GM10248 (cell line): ENCODE measurements at regions not wholly inside any gene's neighbourhood (a gene's known extent, or its start where the extent isn't known, plus 50 kb on each side); places are given as distances from the start of the nearest gene placed in this dataset.
"Not testable (repeated sequence)": the region's sequence is repeated elsewhere in the genome, so short reads cannot be mapped to it uniquely, and the experiment has no call there.

Experiments
- CTCF ChIA-PET: fragments of 300-600 bp; sonication (Branson Sonifier 250); formaldehyde crosslinking; extraction: SDS; loops from one replicate; lab custom pipeline; 2021; ENCODE audit warnings: antibody characterized with exemption; lab: Yijun Ruan, JAX
- POLR2A ChIA-PET: fragments of 350-650 bp; sonication (Branson Sonifier 250); formaldehyde crosslinking; extraction: SDS; loops from one replicate; lab custom pipeline; 2020; ENCODE audit warnings: antibody characterized with exemption; lab: Yijun Ruan, JAX
- DNase-seq: peaks from one replicate; pipeline ENCODE4 v3.0.0; 2012; ENCODE audit errors: extremely low spot score
- CTCF ChIP-seq: IDR thresholded peaks from 2 replicates; pipeline ENCODE4 v1.5.1; 2012; ENCODE audit warnings: mild to moderate bottlenecking, low read depth; ENCODE audit errors: extremely low read depth, missing control alignments, control extremely low read depth

- TF ChIP-seq CTCF = no peak
- CTCF ChIA-PET = interaction anchor here (5.8 kb wide), 1 partner anchor 10 kb away, joined by 93 read pairs; no protein-coding TSS in a partner anchor
- POLR2A ChIA-PET = no interaction called here
- no peak for DNase-seq
These were observed 266.0 kb upstream of the BTG1 start for GRCh38 chr12:92411687-92412086.

- CTCF ChIA-PET = interaction anchor here (0.6 to 5.8 kb wide), 38 partner anchors 9 to 1027 kb away, joined by 3 to 93 read pairs (median 4); partner anchors contain the start of gene BTG1
- POLR2A ChIA-PET = interaction anchor here (0.8 to 2.9 kb wide), 2 partner anchors 262 to 275 kb away, joined by 3 to 22 read pairs; partner anchors contain the start of gene BTG1
- peak; percentile 38 for DNase-seq
- peak; percentile 53 for TF ChIP-seq CTCF
These were observed 262.6 kb upstream of the BTG1 start for GRCh38 chr12:92408072-92408900.

- POLR2A ChIA-PET = interaction anchor here (0.6 to 2.9 kb wide), 2 partner anchors 260 to 331 kb away, joined by 5 to 22 read pairs; partner anchors contain the start of gene BTG1
- CTCF ChIA-PET = interaction anchor here (1.2 to 5.8 kb wide), 5 partner anchors 15 to 157 kb away, joined by 3 to 93 read pairs (median 4); no protein-coding TSS in a partner anchor
- not testable (repeated sequence) for DNase-seq
These were observed 260.9 kb upstream of the BTG1 start for GRCh38 chr12:92406404-92407070.

- CTCF ChIA-PET = interaction anchor here (0.8 to 5.8 kb wide), 4 partner anchors 9 to 1024 kb away, joined by 3 to 93 read pairs (median 4); no protein-coding TSS in a partner anchor
- POLR2A ChIA-PET, DNase-seq: not testable (repeated sequence)
These were observed 260.2 kb upstream of the BTG1 start for GRCh38 chr12:92405801-92406251.

GRCh38 chr12:92404921-92405320, 259.3 kb upstream of the BTG1 start:
- CTCF ChIA-PET = interaction anchor here (1.0 to 1.6 kb wide), 6 partner anchors 9 to 1023 kb away, joined by 3 to 4 read pairs (median 3); no protein-coding TSS in a partner anchor
- TF ChIP-seq CTCF = no peak

GRCh38 chr12:92404259-92404894, 258.7 kb upstream of the BTG1 start:
- no peak for DNase-seq
- no peak for TF ChIP-seq CTCF
- CTCF ChIA-PET = interaction anchor here (1.0 to 2.2 kb wide), 13 partner anchors 9 to 259 kb away, joined by 3 to 5 read pairs (median 3); partner anchors contain the start of gene BTG1
- POLR2A ChIA-PET = interaction anchor here (0.9 to 1.5 kb wide), 3 partner anchors 41 to 261 kb away, joined by 4 to 17 read pairs (median 8); partner anchors contain the start of gene BTG1

More at GRCh38 chr12:92404921-92405320, 259.3 kb upstream of the BTG1 start:
- DNase-seq = no peak
- POLR2A ChIA-PET = no interaction called here
